HG03097 (cell line): ENCODE measurements at regions not wholly inside any gene's neighbourhood (a gene's known extent, or its start where the extent isn't known, plus 50 kb on each side); places are given as distances from the start of the nearest gene placed in this dataset.
"Not testable (repeated sequence)": the region's sequence is repeated elsewhere in the genome, so short reads cannot be mapped to it uniquely, and the experiment has no call there.

ENCODE experiments used
- ATAC-seq: cut with Tn5 transposase; IDR thresholded peaks from one replicate; pipeline ENCODE4 v1.9.1; 2021; ENCODE audit not compliant: unreplicated experiment, low FRiP score

GRCh38 chr6:95848717-95849116, 167.1 kb upstream of the FUT9 start:
- ATAC-seq: no peak

- no peak for ATAC-seq
Observed at GRCh38 chr6:95856876-95857364, 158.9 kb upstream of the FUT9 start.

GRCh38 chr6:95865857-95866256, 149.9 kb upstream of the FUT9 start:
- no peak for ATAC-seq

GRCh38 chr6:95866732-95867131, 149.0 kb upstream of the FUT9 start:
- no peak for ATAC-seq

- ATAC-seq: no peak
Observed at GRCh38 chr6:95867205-95867604, 148.6 kb upstream of the FUT9 start.

DNA sequence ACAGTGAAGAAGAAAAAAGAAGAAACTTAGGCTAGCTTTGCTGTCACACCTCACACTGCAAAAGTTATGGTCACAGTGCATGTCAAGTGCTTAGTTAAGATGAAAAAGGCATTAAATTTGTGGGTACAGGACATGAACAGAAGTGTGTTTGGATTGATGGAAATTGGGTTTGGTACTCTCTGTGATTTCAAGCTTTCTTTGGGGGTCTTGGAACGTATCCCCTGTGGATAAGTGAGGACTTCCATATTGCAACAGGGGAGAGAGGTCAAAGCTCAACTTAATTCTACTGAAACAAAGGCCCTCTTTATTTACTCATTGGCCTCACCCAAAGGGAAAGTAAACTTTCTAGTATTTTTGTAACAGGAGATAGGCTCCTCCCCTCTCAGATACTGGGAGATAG, 138.3 kb upstream of the FUT9 start:
- ATAC-seq: no peak

- no peak for ATAC-seq
Observed at GRCh38 chr6:95879856-95880255, 135.9 kb upstream of the FUT9 start.

DNA sequence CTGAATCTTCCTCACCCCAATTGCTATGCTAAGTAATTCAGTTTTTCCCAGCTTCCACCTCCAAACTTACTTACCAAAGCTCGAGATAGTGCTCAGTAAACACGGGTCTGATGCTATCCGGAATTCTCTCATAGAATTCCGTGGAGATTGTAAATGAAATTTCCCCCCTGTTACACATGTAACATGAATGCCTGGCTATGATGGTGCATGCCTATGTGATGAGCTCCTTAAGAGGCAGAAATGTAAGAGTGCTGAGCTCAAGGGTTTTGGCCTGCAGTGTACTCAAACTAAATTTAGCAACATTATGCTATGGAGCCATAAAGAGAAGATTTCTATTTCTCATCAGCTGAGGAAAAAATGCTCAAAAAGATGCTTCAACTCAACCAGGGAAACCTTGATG, 133.4 kb upstream of the FUT9 start:
- no peak for ATAC-seq

GRCh38 chr6:95888711-95889110, 127.1 kb upstream of the FUT9 start:
- ATAC-seq: not testable (repeated sequence)

DNA sequence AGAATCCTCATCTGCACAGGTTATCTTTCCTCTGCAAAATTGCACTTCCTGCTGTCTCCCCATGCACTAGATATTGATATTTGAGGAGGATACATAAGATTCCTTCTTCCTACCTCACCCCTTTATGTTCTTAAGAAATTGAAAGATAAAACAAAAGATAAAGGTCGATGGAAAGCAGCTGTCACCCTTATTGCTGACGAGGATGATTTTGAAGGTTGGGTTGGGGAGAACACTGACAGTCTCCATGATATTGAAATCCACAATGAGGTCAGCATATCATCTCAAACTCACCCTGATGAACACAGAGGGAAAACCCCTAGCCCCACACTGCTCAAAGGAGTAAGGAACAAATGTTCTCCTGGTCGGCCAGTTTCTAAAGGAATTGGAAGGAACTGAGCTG, 110.6 kb upstream of the FUT9 start:
- ATAC-seq: no peak

DNA sequence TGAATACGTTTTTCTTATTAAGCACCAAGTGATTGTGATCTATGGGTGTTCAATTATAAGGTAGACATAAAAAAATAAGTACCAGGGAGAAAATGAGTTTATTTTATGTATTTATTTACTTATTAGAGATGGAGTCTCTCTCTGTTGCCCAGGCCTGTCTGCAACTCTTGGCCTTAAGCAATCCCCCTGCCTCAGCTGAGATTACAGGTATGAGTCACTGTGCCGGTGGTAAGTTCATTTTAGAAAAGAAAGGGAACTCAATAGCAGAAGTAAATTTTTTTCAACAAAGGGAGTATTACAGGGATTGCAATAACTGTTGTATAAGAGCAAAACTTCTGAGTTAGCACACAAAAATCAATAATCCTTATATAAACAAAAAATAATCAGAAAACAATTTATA, 98.7 kb upstream of the FUT9 start:
- ATAC-seq: no peak

GRCh38 chr6:95923518-95923917, 92.3 kb upstream of the FUT9 start:
- ATAC-seq: no peak

DNA sequence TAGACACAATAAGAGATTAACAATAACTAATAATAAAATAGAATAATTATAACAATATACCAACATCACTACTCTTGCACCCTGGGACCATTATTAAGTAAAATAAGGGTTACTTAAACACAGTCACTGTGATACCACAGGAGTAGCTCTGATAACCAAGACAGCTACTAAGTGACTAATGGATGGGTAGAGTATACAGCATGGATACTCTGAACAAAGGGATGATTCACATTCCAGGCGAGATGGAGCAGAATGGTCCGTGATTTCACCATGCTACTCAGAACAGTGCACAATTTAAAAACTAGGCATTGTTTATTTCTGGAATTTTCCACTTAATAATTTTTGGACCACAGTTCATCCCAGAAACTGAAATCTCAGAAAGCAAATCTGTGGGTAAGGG, 80.0 kb upstream of the FUT9 start:
- ATAC-seq: no peak

- no peak for ATAC-seq
Observed at GRCh38 chr6:95946906-95947305, 68.9 kb upstream of the FUT9 start.

GRCh38 chr6:95948324-95948723, 67.5 kb upstream of the FUT9 start:
- no peak for ATAC-seq

- no peak for ATAC-seq
Observed at GRCh38 chr6:95949985-95950384, 65.8 kb upstream of the FUT9 start.

- ATAC-seq: no peak
Observed at GRCh38 chr6:95958686-95959085, 57.1 kb upstream of the FUT9 start.

- ATAC-seq: no peak
Observed at GRCh38 chr6:95959261-95959660, 56.5 kb upstream of the FUT9 start.
